DMS 273 treated with DMSO at 0.1 percent for 48 hours (cell line): ENCODE measurements at regions not wholly inside any gene's neighbourhood (a gene's known extent, or its start where the extent isn't known, plus 50 kb on each side); places are given as distances from the start of the nearest gene placed in this dataset.

ENCODE experiments used
- DNase-seq: peaks from one replicate; lab custom pipeline; 2025; lab: John Stamatoyannopoulos, UW

DNA sequence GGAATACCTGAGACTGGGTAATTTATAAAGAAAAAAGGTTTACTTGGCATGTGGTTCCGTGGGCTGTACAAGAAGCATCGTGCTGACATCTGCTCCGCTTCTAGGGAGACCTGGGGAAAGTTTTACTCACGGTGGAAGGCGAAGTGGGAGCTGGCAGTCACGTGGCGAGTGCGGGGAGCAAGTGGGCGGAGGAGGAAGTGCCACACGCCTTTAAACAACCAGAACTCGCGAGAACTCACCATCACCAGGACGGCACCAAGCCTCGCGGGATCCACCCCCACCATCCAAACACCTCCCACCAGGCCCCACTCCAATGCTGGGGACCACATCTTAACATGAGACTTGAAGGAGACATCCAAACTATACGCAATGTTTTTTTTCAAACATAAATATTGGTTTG is 406.2 kb upstream of the IRX4 start:
- DNase-seq, result no peak

- DNase-seq, result no peak
Observed at GRCh38 chr5:2288466-2288865, 405.7 kb upstream of the IRX4 start.

DNA sequence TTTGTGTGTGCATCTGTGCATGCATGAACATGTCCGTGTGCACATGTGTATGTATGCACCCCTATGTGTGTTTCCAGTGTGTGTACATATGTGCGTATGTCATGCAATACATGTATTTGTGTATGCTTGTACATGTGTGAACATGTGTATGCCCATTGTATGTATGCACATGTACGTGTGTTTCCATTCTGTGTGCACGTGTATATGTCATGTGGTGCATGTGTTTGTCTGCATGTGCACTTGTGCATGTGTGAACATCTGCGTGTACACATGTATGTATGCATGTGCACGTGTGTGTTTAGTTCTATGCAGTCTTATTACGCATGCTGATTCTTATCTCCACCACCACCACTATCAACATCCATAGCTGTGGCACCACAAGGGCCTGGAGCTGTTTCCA is 403.5 kb upstream of the IRX4 start:
- no peak for DNase-seq

GRCh38 chr5:2284678-2285077 is 402.0 kb upstream of the IRX4 start:
- DNase-seq, result no peak

DNA sequence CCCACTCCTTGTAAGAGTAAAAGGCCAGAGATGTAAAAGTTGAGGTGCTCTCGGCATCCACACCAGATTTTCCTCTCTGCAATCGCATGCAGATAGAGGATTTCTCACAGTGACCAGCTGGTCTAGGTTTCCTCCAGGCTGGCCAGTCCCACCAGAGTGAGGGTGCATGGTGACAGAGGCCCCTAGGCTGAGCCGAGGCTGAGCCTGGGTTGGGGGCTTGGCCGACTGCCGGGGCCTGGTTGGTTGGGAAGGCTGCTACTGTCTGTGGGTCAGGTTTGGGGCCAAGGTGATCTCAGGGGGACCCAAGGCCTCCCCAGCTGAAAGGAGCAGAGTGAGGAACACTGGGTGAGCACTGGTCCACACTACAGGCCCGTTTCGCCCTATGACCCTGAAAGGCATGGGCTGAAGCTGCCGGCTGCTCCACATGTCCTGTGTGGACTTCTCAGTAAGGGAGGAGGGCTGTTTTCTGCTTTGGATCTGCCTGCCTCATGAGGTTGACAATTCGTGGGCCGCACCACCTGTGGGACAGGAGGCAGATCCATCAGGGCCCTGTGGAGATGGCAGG is 400.8 kb upstream of the IRX4 start:
- DNase-seq, result no peak

GRCh38 chr5:2282893-2283292 is 400.2 kb upstream of the IRX4 start:
- no peak for DNase-seq

DNA sequence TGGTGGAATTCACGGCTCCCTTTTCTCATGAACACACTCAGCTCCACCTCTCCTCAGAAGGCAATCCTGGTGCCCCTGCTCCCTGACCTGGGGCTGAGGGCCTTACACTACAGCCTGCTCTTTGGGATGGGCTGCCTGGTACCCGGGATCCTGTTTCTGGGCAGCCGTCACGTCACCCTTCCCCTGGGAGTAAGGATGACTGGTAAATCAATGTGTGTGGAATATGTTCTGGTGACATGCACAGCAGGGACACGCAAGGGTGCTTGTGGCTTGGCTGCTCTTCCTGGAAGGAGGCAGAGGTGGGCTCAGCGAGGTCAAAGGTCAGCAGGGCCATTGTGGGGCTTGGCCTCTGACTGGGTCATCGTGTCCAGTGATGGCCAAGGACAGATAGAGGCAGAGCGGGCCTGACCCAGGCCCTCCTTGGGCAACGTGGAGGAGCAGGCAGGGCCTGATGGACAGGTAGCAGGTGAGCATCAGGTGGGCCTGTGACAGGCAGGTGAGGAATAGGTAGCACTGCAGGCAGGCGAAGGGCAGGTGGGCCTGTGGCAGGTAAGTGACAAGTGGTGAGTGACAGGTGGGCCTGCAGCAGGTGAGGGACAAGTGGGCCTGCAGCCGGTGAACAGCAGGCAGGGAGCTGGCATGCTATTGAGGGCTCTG is 399.4 kb upstream of the IRX4 start:
- no peak for DNase-seq

DNA sequence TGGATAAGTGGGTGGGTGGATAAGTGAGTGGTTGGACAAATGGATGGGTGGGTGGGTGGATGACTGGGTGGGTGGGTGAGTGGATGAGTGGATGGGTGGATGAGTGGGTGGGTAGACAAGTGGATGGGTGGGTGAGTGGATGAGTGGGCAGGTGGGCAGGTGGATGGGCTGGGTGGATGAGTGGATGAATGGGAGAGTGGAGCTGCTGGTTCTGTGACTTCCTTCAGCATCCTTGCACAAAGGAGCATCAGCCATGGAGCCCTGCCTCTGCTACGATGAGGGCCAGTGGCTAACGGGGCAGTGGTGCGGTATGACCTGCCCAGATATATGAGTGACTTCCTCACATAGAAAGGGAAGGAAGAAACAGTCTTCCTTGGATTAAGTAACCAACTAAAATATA is 398.7 kb upstream of the IRX4 start:
- DNase-seq, result no peak

GRCh38 chr5:2280318-2280717 is 397.6 kb upstream of the IRX4 start:
- no peak for DNase-seq

GRCh38 chr5:2278825-2279456 is 396.2 kb upstream of the IRX4 start:
- DNase-seq, result no peak

DNA sequence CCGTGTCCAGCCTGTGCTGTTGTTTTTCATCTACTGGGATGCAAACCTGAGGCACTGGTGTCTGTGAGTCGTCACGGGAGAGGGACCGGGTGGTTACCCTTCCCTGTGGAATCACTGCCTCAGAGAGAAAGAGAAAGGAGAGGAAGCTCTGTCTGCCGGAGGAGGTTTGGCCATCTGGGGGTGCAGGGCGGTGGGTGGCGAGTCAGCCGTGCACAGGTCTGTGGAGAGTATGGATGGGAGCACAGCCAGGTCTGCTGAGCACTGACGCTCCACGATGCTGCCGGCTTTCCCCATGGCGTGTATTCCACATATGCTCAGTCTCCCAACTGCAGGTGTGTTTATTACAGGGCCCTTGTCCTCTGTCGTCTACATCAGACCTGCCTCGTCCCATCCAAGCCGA is 395.2 kb upstream of the IRX4 start:
- no peak for DNase-seq

DNA sequence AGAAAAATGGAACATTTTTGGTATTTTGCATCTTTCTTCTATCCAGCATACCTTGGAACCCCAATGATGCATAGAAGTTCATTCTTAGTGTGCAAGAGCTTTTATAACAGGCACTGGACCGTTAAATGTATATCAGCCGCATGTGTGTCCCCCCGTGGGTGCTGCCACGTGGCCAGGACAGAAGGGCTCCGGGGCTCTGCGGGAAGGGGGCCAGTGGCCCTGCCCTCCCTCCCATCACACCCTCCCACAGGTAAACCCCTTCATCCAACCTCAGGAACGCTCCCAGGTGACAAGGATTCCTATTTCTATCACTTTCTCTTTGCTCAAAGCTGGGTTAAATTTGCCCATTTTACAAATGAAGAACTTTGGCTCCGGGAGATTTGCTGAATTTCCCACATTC is 393.4 kb upstream of the IRX4 start:
- DNase-seq, result no peak

DNA sequence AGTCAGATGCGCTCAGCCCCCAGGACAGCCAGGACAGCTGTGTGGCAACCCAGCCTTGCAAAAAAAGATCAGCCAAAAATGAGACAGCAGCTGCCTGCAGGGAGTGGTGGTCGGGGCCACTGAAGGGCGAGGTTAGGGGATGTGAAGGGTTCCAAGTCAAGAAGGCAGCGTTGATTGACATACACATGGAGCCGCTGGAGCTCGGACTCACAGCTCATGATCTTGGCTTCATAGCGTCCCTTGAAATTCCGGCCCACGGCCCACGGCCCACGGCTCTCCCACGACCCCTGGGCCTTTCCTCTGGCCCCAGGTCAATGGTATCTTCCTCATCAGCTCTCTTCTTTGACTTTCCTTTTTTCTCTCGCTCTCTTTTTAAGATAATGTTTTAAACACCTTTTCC is 390.0 kb upstream of the IRX4 start:
- DNase-seq, result no peak

GRCh38 chr5:2272039-2272438 is 389.3 kb upstream of the IRX4 start:
- no peak for DNase-seq

- no peak for DNase-seq
Observed at GRCh38 chr5:2271316-2271715, 388.6 kb upstream of the IRX4 start.

- no peak for DNase-seq
Observed at GRCh38 chr5:2270467-2270866, 387.7 kb upstream of the IRX4 start.

GRCh38 chr5:2269656-2270055 is 386.9 kb upstream of the IRX4 start:
- no peak for DNase-seq

- DNase-seq, result no peak
Observed at GRCh38 chr5:2267991-2268390, 385.3 kb upstream of the IRX4 start.

DNA sequence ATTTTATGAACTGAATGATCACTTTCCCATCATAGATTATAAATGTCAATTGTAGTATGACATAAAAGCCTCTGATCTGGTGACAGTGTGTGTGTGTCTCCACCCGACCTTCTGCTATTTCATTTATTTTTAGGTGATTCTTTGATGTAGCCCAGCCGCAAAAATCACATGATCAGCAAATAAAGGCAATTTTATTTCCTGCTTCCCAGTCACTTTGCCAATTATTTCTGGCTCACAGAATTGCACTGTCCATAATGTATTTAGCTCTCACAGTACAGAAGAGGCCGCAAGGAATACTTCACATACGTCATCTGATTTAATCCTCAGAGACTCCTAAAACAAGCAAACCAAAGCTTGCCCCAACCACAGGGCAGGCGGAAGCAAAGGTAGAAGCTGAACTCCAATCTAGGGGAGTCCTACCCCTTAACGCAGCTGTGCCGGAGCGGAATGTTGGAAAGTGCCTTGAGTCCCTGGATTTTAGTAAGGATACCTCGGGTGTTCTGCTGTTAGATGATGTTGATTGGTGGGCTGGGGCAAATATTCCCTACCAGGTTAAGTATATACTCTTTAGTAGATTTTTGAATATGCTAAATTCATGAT is 384.0 kb upstream of the IRX4 start:
- no peak for DNase-seq

- DNase-seq, result no peak
Observed at GRCh38 chr5:2265341-2265740, 382.6 kb upstream of the IRX4 start.

DNA sequence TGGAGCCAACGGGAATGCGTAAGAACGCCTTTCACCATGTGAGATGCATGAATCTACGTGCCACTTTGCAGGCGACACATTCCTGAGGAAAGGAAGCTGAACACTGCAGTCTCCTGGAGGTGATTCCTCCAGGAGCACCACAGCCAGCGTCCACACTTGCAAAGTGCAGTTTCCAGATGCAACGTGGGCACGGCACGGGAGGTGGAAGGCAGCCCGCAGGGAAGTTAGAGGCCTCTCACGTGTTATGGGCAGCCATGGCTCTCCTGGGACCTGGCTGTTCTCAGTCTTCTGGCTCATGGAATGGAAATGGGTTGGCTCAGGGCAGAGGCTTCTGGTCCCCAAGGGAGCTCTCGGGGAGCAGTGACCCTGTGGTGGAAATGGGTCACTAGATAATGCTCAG is 381.0 kb upstream of the IRX4 start:
- no peak for DNase-seq

DNA sequence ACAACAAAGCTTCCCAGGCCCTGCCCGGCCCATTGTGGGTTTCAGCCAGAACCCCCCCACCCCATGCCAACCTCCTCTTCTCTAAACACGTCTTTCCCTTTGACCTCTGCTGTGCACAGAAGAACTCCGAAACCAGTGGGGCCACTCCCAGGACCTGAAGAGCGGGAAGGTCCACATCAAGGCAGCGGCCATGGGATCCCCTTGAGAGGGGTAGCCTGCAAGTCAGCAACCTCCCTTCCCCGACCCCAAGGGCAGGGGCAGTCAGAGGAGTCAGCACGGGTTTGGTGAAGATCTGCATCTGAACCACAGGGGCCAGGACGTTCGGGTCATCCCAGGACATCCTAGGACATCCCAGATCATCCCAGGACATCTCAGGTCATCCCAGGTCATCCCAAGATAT is 379.9 kb upstream of the IRX4 start:
- DNase-seq, result no peak

DNA sequence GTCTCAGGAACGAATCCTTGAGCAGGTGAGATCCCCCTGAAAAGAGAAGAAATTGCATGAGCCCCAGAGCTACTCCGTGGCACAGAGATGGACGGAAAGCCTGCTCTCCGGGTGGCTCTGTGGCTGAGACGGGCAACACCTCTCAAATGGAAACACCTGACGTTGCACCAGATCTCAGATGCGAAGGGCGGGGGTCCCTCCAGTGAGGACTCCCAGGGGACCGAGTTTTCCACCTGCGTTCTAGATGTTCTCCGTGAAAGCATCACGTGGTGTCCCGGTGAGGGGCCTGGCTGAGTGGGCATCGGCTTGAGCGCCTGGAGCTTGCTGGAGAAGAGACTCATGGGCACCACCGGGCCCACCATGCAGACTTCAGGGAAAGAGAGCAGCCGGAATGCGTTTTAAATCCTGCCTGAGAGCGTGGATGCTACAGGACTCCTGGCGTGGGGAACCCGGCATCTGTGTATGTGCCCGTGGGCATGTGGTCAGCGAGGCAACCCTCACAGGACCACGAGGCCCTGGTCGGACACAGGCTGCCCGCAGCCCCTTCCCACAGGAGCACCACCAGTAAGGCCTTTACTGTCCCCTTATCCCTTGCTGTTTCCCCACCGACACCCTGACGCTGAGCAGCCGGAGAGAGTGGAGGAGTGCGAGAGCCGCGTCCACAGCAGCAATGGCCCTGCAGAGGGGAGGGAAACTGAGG is 378.4 kb upstream of the IRX4 start:
- DNase-seq, result no peak
